ENCODE measurements at regions not wholly inside any gene's neighbourhood (a gene's known extent, or its start where the extent isn't known, plus 50 kb on each side); places are given as distances from the start of the nearest gene placed in this dataset.

DNA sequence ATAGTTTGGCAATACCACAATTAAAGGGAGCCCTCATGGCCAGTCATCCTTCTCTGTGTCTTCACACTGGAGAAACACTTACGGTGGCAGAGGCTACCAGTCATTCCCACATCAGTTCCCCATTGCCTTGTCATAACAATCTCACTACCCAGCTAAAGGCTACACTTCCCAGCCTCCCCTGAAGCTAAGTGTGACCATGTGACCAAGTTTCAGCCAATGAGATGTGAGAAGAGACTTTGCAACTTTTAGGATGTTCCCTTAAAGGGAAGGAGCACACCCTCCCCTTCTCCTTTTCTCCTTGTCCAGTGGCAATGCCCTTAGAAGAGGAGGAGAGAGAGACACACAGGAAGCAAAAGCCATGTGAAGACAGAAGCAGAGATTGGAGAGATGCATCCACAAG, 89.0 kb upstream of the RAB12 start:
- TF ChIP-seq, protein P1, sequence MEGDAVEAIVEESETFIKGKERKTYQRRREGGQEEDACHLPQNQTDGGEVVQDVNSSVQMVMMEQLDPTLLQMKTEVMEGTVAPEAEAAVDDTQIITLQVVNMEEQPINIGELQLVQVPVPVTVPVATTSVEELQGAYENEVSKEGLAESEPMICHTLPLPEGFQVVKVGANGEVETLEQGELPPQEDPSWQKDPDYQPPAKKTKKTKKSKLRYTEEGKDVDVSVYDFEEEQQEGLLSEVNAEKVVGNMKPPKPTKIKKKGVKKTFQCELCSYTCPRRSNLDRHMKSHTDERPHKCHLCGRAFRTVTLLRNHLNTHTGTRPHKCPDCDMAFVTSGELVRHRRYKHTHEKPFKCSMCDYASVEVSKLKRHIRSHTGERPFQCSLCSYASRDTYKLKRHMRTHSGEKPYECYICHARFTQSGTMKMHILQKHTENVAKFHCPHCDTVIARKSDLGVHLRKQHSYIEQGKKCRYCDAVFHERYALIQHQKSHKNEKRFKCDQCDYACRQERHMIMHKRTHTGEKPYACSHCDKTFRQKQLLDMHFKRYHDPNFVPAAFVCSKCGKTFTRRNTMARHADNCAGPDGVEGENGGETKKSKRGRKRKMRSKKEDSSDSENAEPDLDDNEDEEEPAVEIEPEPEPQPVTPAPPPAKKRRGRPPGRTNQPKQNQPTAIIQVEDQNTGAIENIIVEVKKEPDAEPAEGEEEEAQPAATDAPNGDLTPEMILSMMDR (conservative IDR thresholded peaks at IDR 0.05; ENCODE audit: low read depth, low read length): no peak
- TF ChIP-seq EZH2 (IDR thresholded peaks at IDR 0.05; ENCODE audit: low read length, unreplicated experiment): no peak
- no peak for TF ChIP-seq EZH2phosphoT487 (IDR thresholded peaks at IDR 0.05; ENCODE audit: borderline replicate concordance, low read length)
